IMR-90 (cell line): ENCODE measurements at regions not wholly inside any gene's neighbourhood (a gene's known extent, or its start where the extent isn't known, plus 50 kb on each side); places are given as distances from the start of the nearest gene placed in this dataset.

Experiments used
- ATAC-seq: fragments of 200-7000 bp; cut with Tn5 transposase; 2 replicates; pipeline ENCODE4 v1.9.1; 2020; ENCODE audit warnings: low read depth, mild to moderate bottlenecking, moderate library complexity
- BruUV-seq: library from RNA; stranded (reverse); fragments of 400-500 nt; replicated peaks from 2 replicates; lab custom pipeline; 2021; lab: Mats Ljungman, UMichigan
- CTCF ChIA-PET: fragments of 300-600 bp; formaldehyde crosslinking; extraction: SDS; loops from one replicate; lab custom pipeline; 2021; ENCODE audit warnings: antibody characterized with exemption; lab: Yijun Ruan, JAX
- POLR2A ChIA-PET: fragments of 300-600 bp; sonication (Branson Sonifier 250); formaldehyde crosslinking; loops from one replicate; lab custom pipeline; 2022; ENCODE audit warnings: antibody characterized with exemption; ENCODE audit not compliant: unreplicated experiment; lab: Charles Lee
- DNase-seq: peaks from one replicate; pipeline ENCODE4 v3.0.0; 2013
- H2AFZ ChIP-seq: replicated peaks from 2 replicates; pipeline ENCODE3; 2013; ENCODE audit warnings: low read length, mild to moderate bottlenecking; ENCODE audit not compliant: poor library complexity
- H2AK5ac ChIP-seq: 2 replicates; pipeline ENCODE4 v1.6.1; 2013; ENCODE audit warnings: low read depth, low read length, inconsistent platforms
- H2AK9ac ChIP-seq: replicated peaks from 2 replicates; pipeline ENCODE3; 2013; ENCODE audit warnings: mild to moderate bottlenecking, low read depth, low read length, moderate library complexity; ENCODE audit not compliant: poor library complexity
- H2BK120ac ChIP-seq: 2 replicates; pipeline ENCODE4 v1.6.1; 2013; ENCODE audit warnings: low read depth, low read length, inconsistent platforms
- H2BK15ac ChIP-seq: 3 replicates; pipeline ENCODE4 v1.6.1; 2013; ENCODE audit warnings: low read depth, low read length, inconsistent platforms
- H2BK20ac ChIP-seq: 2 replicates; pipeline ENCODE4 v1.6.1; 2013; ENCODE audit warnings: low read depth, mild to moderate bottlenecking, inconsistent platforms, low read length, moderate library complexity
- H2BK5ac ChIP-seq: 2 replicates; pipeline ENCODE4 v1.6.1; 2013; ENCODE audit warnings: mild to moderate bottlenecking, low read depth, low read length, inconsistent platforms; ENCODE audit not compliant: poor library complexity, severe bottlenecking
- H3K14ac ChIP-seq: replicated peaks from 2 replicates; pipeline ENCODE4 v1.6.1; 2013; ENCODE audit warnings: low read depth, low read length, inconsistent platforms
- H3K18ac ChIP-seq: 2 replicates; pipeline ENCODE4 v1.6.1; 2013; ENCODE audit warnings: low read depth, low read length, control low read depth
- H3K23ac ChIP-seq: 2 replicates; pipeline ENCODE4 v1.6.1; 2013; ENCODE audit warnings: low read depth, low read length, inconsistent platforms
- H3K27ac ChIP-seq: 2 replicates; pipeline ENCODE4 v1.5.1; 2013; ENCODE audit warnings: mild to moderate bottlenecking, control low read depth, low read length; ENCODE audit not compliant: insufficient read depth
- H3K27me3 ChIP-seq: 2 replicates; pipeline ENCODE4 v1.6.1; 2013; ENCODE audit warnings: low read length; ENCODE audit not compliant: control insufficient read depth, insufficient read depth
- H3K36me3 ChIP-seq: 2 replicates; pipeline ENCODE4 v1.6.1; 2013; ENCODE audit warnings: low read length, mixed read lengths; ENCODE audit not compliant: control insufficient read depth, insufficient read depth
- H3K4ac ChIP-seq: 2 replicates; pipeline ENCODE4 v1.6.1; 2013; ENCODE audit warnings: low read depth, low read length, inconsistent platforms
- H3K4me1 ChIP-seq: 2 replicates; pipeline ENCODE4 v1.6.1; 2013; ENCODE audit warnings: low read length, mixed read lengths; ENCODE audit not compliant: control insufficient read depth, insufficient read depth
- H3K4me2 ChIP-seq: 2 replicates; pipeline ENCODE4 v1.6.1; 2013; ENCODE audit warnings: low read depth, mild to moderate bottlenecking, control low read depth, low read length, moderate library complexity
- H3K4me3 ChIP-seq: 2 replicates; pipeline ENCODE4 v1.5.1; 2013; ENCODE audit warnings: low read depth, mild to moderate bottlenecking, control low read depth, low read length, moderate library complexity; ENCODE audit not compliant: insufficient read depth
- H3K56ac ChIP-seq: 2 replicates; pipeline ENCODE4 v1.6.1; 2013; ENCODE audit warnings: low read length, inconsistent platforms; ENCODE audit not compliant: insufficient read depth; ENCODE audit errors: extremely low read depth
- H3K79me1 ChIP-seq, 2 experiments: 2 replicates each; pipeline ENCODE4 v1.6.1; 2013; ENCODE audit warnings: low read length in 2 of 2, inconsistent platforms in 1 of 2, low read depth in 1 of 2
- H3K9ac ChIP-seq: 2 replicates; pipeline ENCODE4 v1.6.1; 2013; ENCODE audit warnings: low read depth, low read length, control low read depth
- H3K9me1 ChIP-seq: 2 replicates; pipeline ENCODE4 v1.6.1; 2013; ENCODE audit warnings: low read length, inconsistent platforms; ENCODE audit not compliant: insufficient read depth
- H3K9me3 ChIP-seq: 2 replicates; pipeline ENCODE4 v1.6.1; 2013; ENCODE audit warnings: low read length; ENCODE audit not compliant: control insufficient read depth, insufficient read depth
- H4K20me1 ChIP-seq: 2 replicates; pipeline ENCODE4 v1.6.1; 2013; ENCODE audit warnings: low read length, inconsistent platforms; ENCODE audit not compliant: insufficient read depth
- H4K5ac ChIP-seq: 2 replicates; pipeline ENCODE4 v1.6.1; 2013; ENCODE audit warnings: mild to moderate bottlenecking, low read depth, low read length, control low read depth
- H4K8ac ChIP-seq, 2 experiments: 2 replicates each; pipeline ENCODE4 v1.6.1; 2013; ENCODE audit warnings: low read depth in 2 of 2, low read length in 2 of 2, control low read depth in 1 of 2, inconsistent platforms in 1 of 2
- H4K91ac ChIP-seq: 2 replicates; pipeline ENCODE4 v1.6.1; 2013; ENCODE audit warnings: low read depth, low read length, inconsistent platforms; ENCODE audit not compliant: insufficient read depth
- ELK1 ChIP-seq: fragments of 150-350 bp; IDR thresholded peaks from 2 replicates; pipeline ENCODE4 v1.6.1; 2016; ENCODE audit warnings: low read depth, mild to moderate bottlenecking, low read length, moderate library complexity, borderline replicate concordance
- MAFK ChIP-seq: IDR thresholded peaks from 2 replicates; pipeline ENCODE4 v1.6.1; 2012; ENCODE audit warnings: low read depth, low read length, improper control_type of control experiment
- POLR2A ChIP-seq: IDR thresholded peaks from 2 replicates; pipeline ENCODE4 v1.6.1; 2012; ENCODE audit warnings: mild to moderate bottlenecking, low read depth, low read length
- WGBS, 2 experiments: methylation state at CpG; one replicate each; pipeline versions ENCODE4 v1.1.5 to v1.1.7; 2013; ENCODE audit warnings: missing lambda C conversion rate in 2 of 2; ENCODE audit not compliant: insufficient read length in 1 of 2; ENCODE audit errors: extremely low coverage in 2 of 2; 5-methylcytosine and 5-hydroxymethylcytosine counted together
- dilution Hi-C: fragments of 300-500 bp; cut with HindIII; formaldehyde crosslinking; loops from one replicate; pipeline ENCODE4 v1.14.3; 2018; ENCODE audit warnings: low sequenced_read_pairs; ENCODE audit not compliant: unreplicated experiment
- in situ Hi-C: fragments of 300-500 bp; cut with MboI; formaldehyde crosslinking; loops from 3 replicates; pipeline ENCODE4 v1.14.3; 2019; ENCODE audit warnings: low sequenced_read_pairs, inconsistent platforms, mixed read lengths
- intact Hi-C: fragments of 100-400 bp; cut with micrococcal nuclease; formaldehyde crosslinking; loops from 2 replicates; pipeline ENCODE4 v1.10.0; 2022

DNA sequence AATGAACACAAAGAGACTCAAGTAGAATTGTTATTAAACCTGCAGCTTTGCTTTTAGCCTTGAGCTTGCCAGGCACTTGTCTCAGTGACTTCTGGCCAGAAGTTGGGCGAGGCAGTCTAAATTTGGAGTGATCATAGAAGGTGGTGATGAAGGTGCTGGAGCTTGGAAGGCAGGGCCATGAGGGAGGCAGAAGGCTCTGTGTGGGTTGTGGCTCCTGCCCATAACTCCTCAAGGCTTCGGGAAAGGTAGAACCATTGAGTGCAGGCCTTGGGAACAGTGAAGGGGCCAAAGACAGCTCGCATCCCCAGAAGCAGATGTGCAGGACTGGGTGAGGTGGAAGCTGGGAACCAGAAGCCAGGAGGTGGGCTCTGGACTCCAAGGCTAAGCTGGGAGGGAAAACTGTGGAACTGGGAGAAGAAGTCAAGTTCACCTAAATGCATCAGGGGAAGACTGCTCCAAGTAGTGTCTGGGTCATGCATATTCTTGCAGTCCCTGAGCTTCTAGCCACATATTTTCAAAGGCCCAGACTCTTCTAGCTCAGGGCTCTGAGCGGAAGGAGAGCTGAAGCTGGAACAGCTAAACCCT is 111.1 kb upstream of the HABP2 start:
- Histone ChIP-seq H4K8ac (no peak overlapping the region), H3K79me1 (no peaks in the 10 kb centered on the region), H4K5ac (no peak overlapping the region), H3K9me3 (no peaks in the 10 kb centered on the region), H2BK20ac (no peak overlapping the region), H2AFZ (peak overlapping the region; percentile 44), H3K18ac (no peak overlapping the region), H2BK5ac (no peak overlapping the region), H4K91ac (no peak overlapping the region), H2AK5ac (no peak overlapping the region), H2BK120ac (no peak overlapping the region), H4K20me1 (no peaks in the 10 kb centered on the region; the same call in 1 of the 2 replicates), H3K27ac (no peak overlapping the region), H2AK9ac (peak overlapping the region; percentile 57), H3K9me1 (no peaks in the 10 kb centered on the region; the same call in 1 of the 2 replicates), H3K4me1 (no peaks in the 10 kb centered on the region), H3K36me3 (no peaks in the 10 kb centered on the region), H3K27me3 (no peaks in the 10 kb centered on the region), H3K9ac (no peak overlapping the region), H3K14ac (no peak overlapping the region), H3K4ac (no peak overlapping the region), H3K56ac (no peak overlapping the region), H2BK15ac (no peak overlapping the region), H3K4me2 (no peak overlapping the region), H3K4me3 (no peak overlapping the region), H3K23ac (no peak overlapping the region)
- intact Hi-C loops (no loop called here), dilution Hi-C loops (no loop called here), in situ Hi-C loops (no loop called here)
- BruUV-seq: no TSS peak
- WGBS, 2 experiments: 73% methylated on average over 2 of the region's 4 CpGs; no CpG with 5 or more reads in 1 of the 2 experiments
- DNase-seq (no peak), ATAC-seq (no peak)
- TF ChIP-seq POLR2A: no peak
- no peak for TF ChIP-seq ELK1
- no peak for TF ChIP-seq MAFK
- POLR2A ChIA-PET: no interaction called here
- CTCF ChIA-PET: interaction anchor here (0.5 to 1.0 kb wide), 2 partner anchors 13 to 32 kb away, joined by 3 to 4 read pairs; no protein-coding TSS in a partner anchor
